ENCODE measurements at regions not wholly inside any gene's neighbourhood (a gene's known extent, or its start where the extent isn't known, plus 50 kb on each side); places are given as distances from the start of the nearest gene placed in this dataset.

DNA sequence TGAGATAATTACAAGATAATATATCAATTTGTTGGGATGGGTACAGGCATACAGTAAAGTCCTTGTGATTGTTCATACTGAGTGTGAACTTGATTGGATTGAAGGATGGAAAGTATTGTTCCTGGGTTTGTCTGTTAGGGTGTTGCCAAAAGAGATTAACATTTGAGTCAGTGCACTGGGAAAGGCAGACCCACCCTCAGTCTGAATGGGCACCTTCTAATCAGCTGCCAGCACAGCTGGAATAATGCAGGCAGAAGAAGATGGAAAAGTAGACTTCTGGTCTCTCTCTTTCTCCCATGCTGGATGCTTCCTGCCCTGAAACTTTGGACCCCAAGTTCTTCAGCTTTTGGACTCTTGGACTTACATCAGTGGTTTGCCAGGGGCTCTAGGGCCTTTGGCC lies 457.9 kb upstream of the SLIT2 start:
- Histone ChIP-seq H3K27me3 (no peaks in the 10 kb centered on the region), H3K4me3 (no peak overlapping the region), H3K9me3 (no peaks in the 10 kb centered on the region), H3K27ac (no peak overlapping the region), H3K36me3 (no peaks in the 10 kb centered on the region), H3K4me1 (no peaks in the 10 kb centered on the region)
- TF ChIP-seq, protein P1, sequence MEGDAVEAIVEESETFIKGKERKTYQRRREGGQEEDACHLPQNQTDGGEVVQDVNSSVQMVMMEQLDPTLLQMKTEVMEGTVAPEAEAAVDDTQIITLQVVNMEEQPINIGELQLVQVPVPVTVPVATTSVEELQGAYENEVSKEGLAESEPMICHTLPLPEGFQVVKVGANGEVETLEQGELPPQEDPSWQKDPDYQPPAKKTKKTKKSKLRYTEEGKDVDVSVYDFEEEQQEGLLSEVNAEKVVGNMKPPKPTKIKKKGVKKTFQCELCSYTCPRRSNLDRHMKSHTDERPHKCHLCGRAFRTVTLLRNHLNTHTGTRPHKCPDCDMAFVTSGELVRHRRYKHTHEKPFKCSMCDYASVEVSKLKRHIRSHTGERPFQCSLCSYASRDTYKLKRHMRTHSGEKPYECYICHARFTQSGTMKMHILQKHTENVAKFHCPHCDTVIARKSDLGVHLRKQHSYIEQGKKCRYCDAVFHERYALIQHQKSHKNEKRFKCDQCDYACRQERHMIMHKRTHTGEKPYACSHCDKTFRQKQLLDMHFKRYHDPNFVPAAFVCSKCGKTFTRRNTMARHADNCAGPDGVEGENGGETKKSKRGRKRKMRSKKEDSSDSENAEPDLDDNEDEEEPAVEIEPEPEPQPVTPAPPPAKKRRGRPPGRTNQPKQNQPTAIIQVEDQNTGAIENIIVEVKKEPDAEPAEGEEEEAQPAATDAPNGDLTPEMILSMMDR (IDR thresholded peaks at IDR 0.05): no peak
- no peak for DNase-seq (ENCODE audit: low spot score in 2 of 2)
- intact Hi-C loops (cut with DNase I): no loop called here

DNA sequence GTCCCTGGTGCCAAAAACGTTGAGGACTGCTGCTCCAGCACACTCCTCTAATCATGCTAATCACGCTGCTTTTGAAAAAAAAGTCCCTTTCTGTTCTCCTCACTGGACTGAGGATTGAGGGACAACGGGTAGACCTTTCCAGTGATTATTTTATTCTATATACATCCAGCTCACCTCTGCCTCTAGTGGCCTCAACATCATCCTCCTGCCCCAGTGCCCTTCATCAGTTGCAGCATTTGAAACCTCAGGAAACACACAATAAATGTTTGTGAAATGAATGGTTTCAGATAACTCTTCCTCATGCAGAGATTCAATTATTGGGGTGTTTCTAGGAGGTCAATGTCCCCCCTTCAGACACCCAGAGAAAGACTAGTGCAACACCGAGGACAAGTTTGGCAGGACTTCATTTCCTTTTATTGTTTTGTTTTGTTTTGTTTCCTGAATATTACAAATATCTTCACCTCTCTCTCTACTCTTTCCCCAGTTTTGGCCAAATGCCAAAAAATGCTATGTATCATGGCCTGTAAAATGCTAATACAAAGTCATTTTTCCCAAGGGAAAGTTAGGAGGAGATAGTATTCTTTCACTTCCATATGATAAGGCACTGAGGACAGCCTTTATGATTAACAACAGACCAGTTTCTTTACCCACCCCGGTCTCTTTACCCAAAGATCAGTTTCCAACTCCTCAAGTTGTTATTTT lies 460.1 kb upstream of the SLIT2 start:
- H3K4me1 ChIP-seq: no peaks in the 10 kb centered on the region
- no peak overlapping the region for H3K27ac ChIP-seq
- no peak overlapping the region for H3K4me3 ChIP-seq
- intact Hi-C loops (cut with DNase I): no loop called here
- no peaks in the 10 kb centered on the region for H3K9me3 ChIP-seq
- H3K27me3 ChIP-seq: no peaks in the 10 kb centered on the region
- TF ChIP-seq, protein P1 (IDR thresholded peaks at IDR 0.05): no peak
- H3K36me3 ChIP-seq: no peaks in the 10 kb centered on the region
- no peak for DNase-seq (ENCODE audit: low spot score in 2 of 2)

DNA sequence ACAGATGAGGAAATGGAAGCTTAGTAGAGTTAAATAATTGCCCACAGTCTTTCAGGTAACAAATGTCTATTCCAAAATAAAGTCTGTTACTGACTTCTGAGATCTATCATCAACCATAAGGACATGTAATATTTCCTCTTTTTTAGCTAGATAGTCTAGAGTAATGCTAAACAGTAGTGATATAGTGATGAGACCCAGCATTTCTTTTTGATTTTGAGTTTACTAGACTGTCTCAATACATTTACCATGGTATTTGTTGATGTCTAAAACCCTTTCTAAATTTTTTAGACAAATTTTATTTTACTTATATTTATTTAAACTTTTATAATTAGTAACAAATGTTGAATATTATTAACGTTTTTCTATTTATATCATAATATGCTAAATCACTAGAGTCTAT lies 465.1 kb upstream of the SLIT2 start:
- no peak for DNase-seq (ENCODE audit: low spot score in 2 of 2)
- Histone ChIP-seq H3K27ac (no peak overlapping the region), H3K9me3 (no peaks in the 10 kb centered on the region), H3K4me1 (no peaks in the 10 kb centered on the region), H3K27me3 (no peaks in the 10 kb centered on the region), H3K4me3 (no peak overlapping the region), H3K36me3 (no peaks in the 10 kb centered on the region)
- TF ChIP-seq, protein P1 (IDR thresholded peaks at IDR 0.05): no peak
- intact Hi-C loops (cut with DNase I): no loop called here

DNA sequence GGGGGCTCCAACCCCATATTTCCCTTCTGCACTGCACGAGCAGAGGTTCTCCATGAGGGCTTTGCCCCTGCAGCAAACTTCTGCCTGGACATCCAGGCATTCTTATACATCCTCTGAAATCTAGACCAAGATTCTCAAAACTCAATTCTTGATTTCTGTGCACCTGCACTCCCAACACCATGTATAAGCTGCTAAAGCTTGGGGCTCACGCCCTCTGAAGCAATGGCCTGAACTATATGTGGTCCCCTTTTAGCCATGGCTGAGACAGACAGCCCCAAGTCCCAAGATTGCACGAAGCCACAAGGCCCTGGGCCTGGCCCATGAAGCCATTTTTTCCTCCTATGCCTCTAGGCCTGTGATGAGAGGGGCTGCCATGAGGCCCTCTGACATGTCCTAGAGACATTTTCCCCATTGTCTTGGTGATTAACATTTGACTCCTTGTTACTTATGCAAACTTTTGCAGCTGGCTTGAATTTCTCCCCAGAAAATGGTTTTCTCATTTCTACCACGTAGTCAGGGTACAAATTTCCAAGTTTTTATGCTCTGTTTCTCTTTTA lies 468.0 kb upstream of the SLIT2 start:
- no peak overlapping the region for H3K4me3 ChIP-seq
- no peaks in the 10 kb centered on the region for H3K36me3 ChIP-seq
- H3K27me3 ChIP-seq: no peaks in the 10 kb centered on the region
- intact Hi-C loops (cut with DNase I): no loop called here
- TF ChIP-seq, protein P1 (IDR thresholded peaks at IDR 0.05): no peak
- no peak overlapping the region for H3K27ac ChIP-seq
- H3K9me3 ChIP-seq: no peaks in the 10 kb centered on the region
- no peaks in the 10 kb centered on the region for H3K4me1 ChIP-seq
- DNase-seq (ENCODE audit: low spot score in 2 of 2): no peak

DNA sequence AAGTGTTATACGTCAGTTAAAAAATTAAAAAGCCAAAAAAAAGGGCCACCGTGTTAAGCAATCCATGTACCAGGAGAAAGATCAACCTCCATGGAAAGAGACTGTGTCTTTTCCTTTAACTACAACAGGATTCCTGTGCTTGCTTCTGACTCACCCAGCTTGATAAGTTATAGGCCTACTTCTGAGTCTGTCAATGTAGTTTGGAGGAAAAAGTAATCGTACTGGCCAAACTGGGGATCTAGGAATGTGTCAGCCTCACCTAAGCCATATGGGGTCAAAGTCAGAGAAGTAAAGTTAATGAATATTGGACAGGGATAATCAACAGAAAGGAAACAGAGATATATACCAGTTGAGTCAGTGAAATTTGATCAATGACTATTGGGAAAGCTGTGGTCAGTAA lies 470.8 kb upstream of the SLIT2 start:
- DNase-seq (ENCODE audit: low spot score in 2 of 2): no peak
- H3K27me3 ChIP-seq: no peaks in the 10 kb centered on the region
- no peaks in the 10 kb centered on the region for H3K4me1 ChIP-seq
- intact Hi-C loops (cut with DNase I): no loop called here
- no peak overlapping the region for H3K27ac ChIP-seq
- no peaks in the 10 kb centered on the region for H3K36me3 ChIP-seq
- TF ChIP-seq, protein P1 (IDR thresholded peaks at IDR 0.05): no peak
- H3K9me3 ChIP-seq: no peaks in the 10 kb centered on the region
- no peak overlapping the region for H3K4me3 ChIP-seq

All from ascending aorta (tissue), 2 donors.